SU-DHL-6 (cell line): ENCODE measurements at regions not wholly inside any gene's neighbourhood (a gene's known extent, or its start where the extent isn't known, plus 50 kb on each side); places are given as distances from the start of the nearest gene placed in this dataset.

Experiments used
- H2AFZ ChIP-seq: fragments of 200-600 bp; sonication (generic); 2 replicates; pipeline ENCODE4 v1.6.1; 2014; ENCODE audit warnings: low read depth, mild to moderate bottlenecking, moderate library complexity, mixed read lengths, antibody characterized with exemption, low read length; ENCODE audit not compliant: severe bottlenecking
- H3F3A ChIP-seq: fragments of 200-600 bp; shearing (Covaris generic); 2 replicates; pipeline ENCODE4 v1.6.0; 2016; ENCODE audit warnings: antibody characterized with exemption, mild to moderate bottlenecking; ENCODE audit not compliant: insufficient read depth
- H3K27ac ChIP-seq: fragments of 200-600 bp; sonication (generic); 2 replicates; pipeline ENCODE4 v1.5.1; 2016; ENCODE audit warnings: low read depth, mild to moderate bottlenecking, low read length, moderate library complexity, mixed read lengths
- H3K27me3 ChIP-seq: fragments of 200-600 bp; sonication (generic), shearing (Covaris generic); 2 replicates; pipeline ENCODE4 v1.6.0; 2014; ENCODE audit warnings: mild to moderate bottlenecking, low read length
- H3K36me3 ChIP-seq: fragments of 200-600 bp; sonication (generic); 2 replicates; pipeline ENCODE4 v1.6.1; 2014; ENCODE audit warnings: mild to moderate bottlenecking, low read length, mixed read lengths
- H3K4me2 ChIP-seq: fragments of 300-600, 200-600 bp; shearing (Covaris generic), sonication (generic); 2 replicates; pipeline ENCODE4 v1.6.0; 2014; ENCODE audit warnings: low read length, low read depth, mild to moderate bottlenecking; ENCODE audit not compliant: poor library complexity, severe bottlenecking
- H3K4me3 ChIP-seq: fragments of 200-600 bp; sonication (generic); 2 replicates; pipeline ENCODE4 v1.5.1; 2014; ENCODE audit warnings: antibody characterized with exemption, low read length, mild to moderate bottlenecking, mixed read lengths; ENCODE audit not compliant: insufficient read depth, poor library complexity, severe bottlenecking
- H3K79me2 ChIP-seq: fragments of 200-600 bp; sonication (generic); 2 replicates; pipeline ENCODE4 v1.6.1; 2014; ENCODE audit warnings: mild to moderate bottlenecking, low read length, moderate library complexity; ENCODE audit not compliant: insufficient read depth
- H3K9ac ChIP-seq: fragments of 200-600 bp; sonication (generic); 2 replicates; pipeline ENCODE4 v1.7.0; 2014; ENCODE audit warnings: mild to moderate bottlenecking, low read length
- H3K9me2 ChIP-seq: fragments of 200-600 bp; sonication (generic); replicated peaks from 2 replicates; pipeline ENCODE4 v1.6.1; 2014; ENCODE audit warnings: low read length; ENCODE audit not compliant: insufficient read depth
- H3K9me3 ChIP-seq: fragments of 200-600 bp; sonication (generic); 2 replicates; pipeline ENCODE4 v1.6.1; 2014; ENCODE audit warnings: low read length, mixed read lengths; ENCODE audit not compliant: insufficient read depth
- H4K20me1 ChIP-seq: fragments of 200-600 bp; sonication (generic); 2 replicates; pipeline ENCODE4 v1.6.1; 2014; ENCODE audit warnings: low read depth, mild to moderate bottlenecking, antibody characterized with exemption, low read length, moderate library complexity, mixed read lengths
- EZH2phosphoT487 ChIP-seq: fragments of 200-600 bp; sonication (generic), shearing (Covaris generic); conservative IDR thresholded peaks from 2 replicates; pipeline ENCODE4 v1.6.1; 2018; ENCODE audit warnings: mild to moderate bottlenecking, antibody characterized with exemption, low read length, moderate library complexity, mixed read lengths
- TF ChIP-seq, protein P1 (sequence below): fragments of 200-600 bp; sonication (generic); IDR thresholded peaks from one replicate; pipeline ENCODE4 v1.5.1; 2017; ENCODE audit warnings: antibody characterized with exemption, mild to moderate bottlenecking, low read length, moderate library complexity; ENCODE audit not compliant: insufficient read depth, poor library complexity, severe bottlenecking

DNA sequence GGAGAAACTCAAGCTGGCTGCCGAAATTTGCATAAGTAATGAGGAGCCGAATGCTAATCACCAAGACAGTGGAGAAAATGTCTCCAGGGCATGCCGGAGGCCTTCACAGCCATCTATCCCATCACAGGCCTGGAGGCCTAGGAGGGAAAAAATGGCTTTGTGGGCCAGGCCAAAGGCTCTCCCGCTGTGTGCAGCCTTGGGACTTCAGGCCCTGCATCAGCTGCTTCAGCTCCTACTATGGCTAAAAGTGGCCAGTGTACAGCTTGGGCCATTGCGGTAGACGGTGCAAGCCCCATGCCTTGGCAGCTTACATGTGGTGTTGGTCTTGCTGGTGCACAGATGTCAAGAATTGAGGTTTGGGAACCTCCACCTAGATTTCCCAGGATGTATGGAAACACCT is 162.6 kb upstream of the FAM47A start:
- Histone ChIP-seq H3K27me3 (no peaks in the 10 kb centered on the region), H3K36me3 (no peaks in the 10 kb centered on the region), H2AFZ (no peak overlapping the region)

DNA sequence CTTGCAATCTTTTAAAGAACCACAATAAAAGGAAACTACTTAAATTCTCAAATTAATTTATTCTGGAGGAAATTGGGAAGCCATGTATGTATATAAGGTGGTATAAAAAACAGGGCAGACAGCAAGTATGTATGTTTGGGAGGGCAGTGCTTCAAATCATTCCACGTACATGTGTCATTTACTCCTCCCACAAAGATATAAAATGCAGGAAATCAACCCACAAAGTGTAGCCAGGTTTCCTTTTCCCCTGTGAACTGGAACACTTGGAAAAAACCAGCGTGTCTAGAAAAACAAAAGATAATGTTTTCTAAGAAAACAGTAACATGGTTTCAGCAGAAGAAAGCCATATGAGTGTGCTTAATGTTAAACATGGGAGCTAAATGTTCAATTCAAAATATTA is 156.7 kb upstream of the FAM47A start:
- Histone ChIP-seq H3F3A (no peaks in the 10 kb centered on the region), H3K9me2 (no peaks in the 10 kb centered on the region), H3K27me3 (no peaks in the 10 kb centered on the region)

More for the DNA sequence above, 162.6 kb upstream of the FAM47A start:
- H3K9ac ChIP-seq: no peak overlapping the region
- no peak overlapping the region for H3K4me2 ChIP-seq
- no peak overlapping the region for H3K4me3 ChIP-seq
- no peaks in the 10 kb centered on the region for H3F3A ChIP-seq
- no peaks in the 10 kb centered on the region for H3K9me2 ChIP-seq
- no peaks in the 10 kb centered on the region for H3K79me2 ChIP-seq
- H4K20me1 ChIP-seq: no peaks in the 10 kb centered on the region
- H3K9me3 ChIP-seq: no peaks in the 10 kb centered on the region; the same call in 1 of the 2 replicates
- no peak overlapping the region for H3K27ac ChIP-seq
- TF ChIP-seq EZH2phosphoT487: no peak
- TF ChIP-seq, protein P1, sequence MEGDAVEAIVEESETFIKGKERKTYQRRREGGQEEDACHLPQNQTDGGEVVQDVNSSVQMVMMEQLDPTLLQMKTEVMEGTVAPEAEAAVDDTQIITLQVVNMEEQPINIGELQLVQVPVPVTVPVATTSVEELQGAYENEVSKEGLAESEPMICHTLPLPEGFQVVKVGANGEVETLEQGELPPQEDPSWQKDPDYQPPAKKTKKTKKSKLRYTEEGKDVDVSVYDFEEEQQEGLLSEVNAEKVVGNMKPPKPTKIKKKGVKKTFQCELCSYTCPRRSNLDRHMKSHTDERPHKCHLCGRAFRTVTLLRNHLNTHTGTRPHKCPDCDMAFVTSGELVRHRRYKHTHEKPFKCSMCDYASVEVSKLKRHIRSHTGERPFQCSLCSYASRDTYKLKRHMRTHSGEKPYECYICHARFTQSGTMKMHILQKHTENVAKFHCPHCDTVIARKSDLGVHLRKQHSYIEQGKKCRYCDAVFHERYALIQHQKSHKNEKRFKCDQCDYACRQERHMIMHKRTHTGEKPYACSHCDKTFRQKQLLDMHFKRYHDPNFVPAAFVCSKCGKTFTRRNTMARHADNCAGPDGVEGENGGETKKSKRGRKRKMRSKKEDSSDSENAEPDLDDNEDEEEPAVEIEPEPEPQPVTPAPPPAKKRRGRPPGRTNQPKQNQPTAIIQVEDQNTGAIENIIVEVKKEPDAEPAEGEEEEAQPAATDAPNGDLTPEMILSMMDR: no peak

GRCh38 chrX:34279866-34280560 is 147.9 kb upstream of the FAM47A start:
- Histone ChIP-seq H3K36me3 (no peaks in the 10 kb centered on the region), H3K79me2 (no peaks in the 10 kb centered on the region), H4K20me1 (no peaks in the 10 kb centered on the region), H3K4me2 (no peak overlapping the region), H3K27ac (no peak overlapping the region), H3K9me3 (no peaks in the 10 kb centered on the region), H3K9me2 (no peaks in the 10 kb centered on the region), H3K9ac (no peak overlapping the region), H2AFZ (no peak overlapping the region), H3F3A (no peaks in the 10 kb centered on the region), H3K27me3 (no peaks in the 10 kb centered on the region), H3K4me3 (no peak overlapping the region)
- TF ChIP-seq EZH2phosphoT487: no peak

More for the DNA sequence above, 156.7 kb upstream of the FAM47A start:
- H3K9me3 ChIP-seq: no peaks in the 10 kb centered on the region
- no peak overlapping the region for H2AFZ ChIP-seq
- no peaks in the 10 kb centered on the region for H3K79me2 ChIP-seq
- H3K4me2 ChIP-seq: no peak overlapping the region
- TF ChIP-seq, protein P1: no peak
- TF ChIP-seq EZH2phosphoT487: no peak
- H4K20me1 ChIP-seq: no peaks in the 10 kb centered on the region
- H3K4me3 ChIP-seq: no peak overlapping the region
- H3K36me3 ChIP-seq: no peaks in the 10 kb centered on the region
- H3K27ac ChIP-seq: no peak overlapping the region
- H3K9ac ChIP-seq: no peak overlapping the region

DNA sequence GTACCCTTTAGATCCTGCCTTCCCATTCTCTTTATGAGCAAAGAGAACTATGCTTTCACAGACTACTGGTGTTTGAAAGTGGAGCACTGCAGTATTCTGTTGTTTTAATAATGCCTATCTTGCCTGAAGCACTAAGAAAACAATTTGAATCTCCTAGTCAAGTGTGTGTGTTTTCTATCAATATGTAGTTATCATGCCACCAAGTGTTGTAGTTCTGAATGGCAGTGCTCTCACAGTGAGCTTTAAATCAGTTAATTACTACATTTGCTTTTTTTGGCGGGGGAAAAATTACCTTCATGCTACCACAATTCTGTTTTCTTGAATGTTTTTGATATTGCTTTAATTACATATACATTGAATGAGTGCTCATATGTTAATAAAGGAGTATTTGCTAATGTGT is 143.6 kb upstream of the FAM47A start:
- Histone ChIP-seq H3F3A (no peaks in the 10 kb centered on the region), H3K9me2 (no peaks in the 10 kb centered on the region), H3K9me3 (no peaks in the 10 kb centered on the region), H3K4me2 (no peak overlapping the region), H4K20me1 (no peaks in the 10 kb centered on the region), H3K79me2 (no peaks in the 10 kb centered on the region), H2AFZ (no peak overlapping the region), H3K27ac (no peak overlapping the region), H3K27me3 (no peaks in the 10 kb centered on the region), H3K9ac (no peak overlapping the region), H3K4me3 (no peak overlapping the region), H3K36me3 (no peaks in the 10 kb centered on the region)
- TF ChIP-seq, protein P1: no peak
- TF ChIP-seq EZH2phosphoT487: no peak
